Mesenchymal stem cell (in vitro differentiated cells and primary cell): ENCODE measurements at regions not wholly inside any gene's neighbourhood (a gene's known extent, or its start where the extent isn't known, plus 50 kb on each side); places are given as distances from the start of the nearest gene placed in this dataset.

Experiments used
- DNase-seq: peaks from one replicate; pipeline ENCODE4 v3.0.0-alpha.2; 2013
- H2AFZ ChIP-seq: one replicate; pipeline ENCODE4 v1.6.1; 2013; ENCODE audit warnings: low read depth, mild to moderate bottlenecking, control low read depth, inconsistent platforms, low read length, moderate library complexity
- H2AK5ac ChIP-seq: 2 replicates; pipeline ENCODE4 v1.6.1; 2013; ENCODE audit warnings: low read length, moderate library complexity, mild to moderate bottlenecking, inconsistent platforms; ENCODE audit not compliant: severe bottlenecking
- H2BK120ac ChIP-seq: one replicate; pipeline ENCODE4 v1.6.1; 2013; ENCODE audit warnings: low read depth, mild to moderate bottlenecking, inconsistent platforms, low read length, moderate library complexity
- H2BK12ac ChIP-seq, 2 experiments: one replicate each; pipeline ENCODE4 v1.6.1; 2013; ENCODE audit warnings: inconsistent platforms in 2 of 2, low read length in 2 of 2, mild to moderate bottlenecking in 2 of 2, moderate library complexity in 2 of 2, control low read depth in 1 of 2
- H2BK15ac ChIP-seq: one replicate; pipeline ENCODE4 v1.6.1; 2013; ENCODE audit warnings: mild to moderate bottlenecking, low read depth, inconsistent platforms; ENCODE audit not compliant: poor library complexity, severe bottlenecking
- H2BK5ac ChIP-seq: 2 replicates; pipeline ENCODE4 v1.6.1; 2013; ENCODE audit warnings: low read depth, mild to moderate bottlenecking, low read length, control low read depth, inconsistent platforms; ENCODE audit not compliant: poor library complexity, severe bottlenecking
- H3K14ac ChIP-seq, 2 experiments: one replicate each; pipeline ENCODE4 v1.6.1; 2013; ENCODE audit warnings: inconsistent platforms in 2 of 2, low read length in 2 of 2, control low read depth in 1 of 2, mild to moderate bottlenecking in 1 of 2, moderate library complexity in 1 of 2
- H3K18ac ChIP-seq, 2 experiments: one replicate each; pipeline ENCODE4 v1.6.1; 2013; ENCODE audit warnings: inconsistent platforms in 2 of 2, low read length in 2 of 2, control low read depth in 1 of 2, low read depth in 1 of 2, mild to moderate bottlenecking in 1 of 2
- H3K23ac ChIP-seq, 2 experiments: one replicate each; pipeline ENCODE4 v1.6.1; 2013; ENCODE audit warnings: inconsistent platforms in 2 of 2, low read length in 2 of 2, mild to moderate bottlenecking in 2 of 2, moderate library complexity in 2 of 2, control low read depth in 1 of 2
- H3K27ac ChIP-seq: 2 replicates; pipeline ENCODE4 v1.5.1; 2013; ENCODE audit warnings: mild to moderate bottlenecking, moderate library complexity, low read length, control low read depth, inconsistent platforms; ENCODE audit not compliant: poor library complexity, severe bottlenecking
- H3K27me3 ChIP-seq, 2 experiments: 2 replicates each; pipeline versions ENCODE4 v1.6.1 to v1.7.0; 2013; ENCODE audit warnings: low read length in 2 of 2, mild to moderate bottlenecking in 2 of 2, moderate library complexity in 2 of 2, control low read depth in 1 of 2, inconsistent platforms in 1 of 2; ENCODE audit not compliant: control insufficient read depth in 1 of 2, insufficient read depth in 1 of 2
- H3K36me3 ChIP-seq, 2 experiments: 2 replicates each; pipeline versions ENCODE4 v1.6.1 to v1.7.0; 2013; ENCODE audit warnings: low read length in 2 of 2, control low read depth in 1 of 2, inconsistent platforms in 1 of 2, low read depth in 1 of 2, mild to moderate bottlenecking in 1 of 2; ENCODE audit not compliant: insufficient read depth in 2 of 2, control insufficient read depth in 1 of 2
- H3K4ac ChIP-seq, 2 experiments: one replicate each; pipeline ENCODE4 v1.6.1; 2013; ENCODE audit warnings: inconsistent platforms in 2 of 2, low read length in 2 of 2, mild to moderate bottlenecking in 2 of 2, moderate library complexity in 2 of 2, control low read depth in 1 of 2, low read depth in 1 of 2
- H3K4me1 ChIP-seq: 2 replicates; pipeline ENCODE4 v1.6.1; 2013; ENCODE audit warnings: low read depth, low read length, control low read depth; ENCODE audit not compliant: control insufficient read depth, insufficient read depth
- H3K4me2 ChIP-seq: 2 replicates; pipeline ENCODE4 v1.6.1; 2013; ENCODE audit warnings: low read length, mild to moderate bottlenecking, inconsistent platforms; ENCODE audit not compliant: poor library complexity, severe bottlenecking
- H3K4me3 ChIP-seq, 2 experiments: 2 replicates each; pipeline versions ENCODE4 v1.5.1 to v1.7.0; 2013; ENCODE audit warnings: low read length in 2 of 2, mild to moderate bottlenecking in 2 of 2, control low read depth in 1 of 2, low read depth in 1 of 2; ENCODE audit not compliant: insufficient read depth in 1 of 2
- H3K79me1 ChIP-seq: replicated peaks from 2 replicates; pipeline ENCODE4 v1.6.1; 2013; ENCODE audit warnings: mild to moderate bottlenecking, control low read depth, low read length, inconsistent platforms; ENCODE audit not compliant: poor library complexity, severe bottlenecking
- H3K9ac ChIP-seq: 2 replicates; pipeline ENCODE4 v1.7.0; 2013; ENCODE audit warnings: mild to moderate bottlenecking, low read length, moderate library complexity
- H3K9me3 ChIP-seq: 2 replicates; pipeline ENCODE4 v1.7.0; 2013; ENCODE audit warnings: mild to moderate bottlenecking, low read length; ENCODE audit not compliant: control insufficient read depth
- H4K8ac ChIP-seq: one replicate; pipeline ENCODE4 v1.6.1; 2013; ENCODE audit warnings: inconsistent platforms, mild to moderate bottlenecking, low read length, moderate library complexity
- H4K91ac ChIP-seq: one replicate; pipeline ENCODE4 v1.6.1; 2013; ENCODE audit warnings: mild to moderate bottlenecking, low read length, inconsistent platforms
- WGBS: methylation state at CpG from one replicate; pipeline ENCODE4 v1.1.7; 2013; ENCODE audit warnings: mixed read lengths; 5-methylcytosine and 5-hydroxymethylcytosine counted together

DNA sequence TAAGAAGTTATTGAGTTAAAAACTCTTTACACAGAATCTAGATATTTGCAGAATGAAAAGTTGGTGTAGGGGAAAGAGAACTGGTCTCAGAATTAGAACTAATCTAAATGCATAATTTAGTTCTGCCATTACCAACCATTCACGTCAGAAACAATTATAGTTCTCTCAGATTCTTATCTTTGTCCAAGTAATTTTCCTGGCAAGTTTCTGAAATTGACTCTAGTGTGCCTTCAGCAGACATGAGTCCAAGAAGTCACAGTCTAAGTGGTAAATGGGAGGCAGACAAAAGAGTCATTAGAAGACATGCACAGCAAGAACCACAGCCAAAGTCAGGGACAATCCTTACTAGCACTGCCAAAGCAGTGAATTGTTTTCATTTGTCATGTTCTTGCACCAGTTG lies 1870.1 kb downstream of the LRRC4C start:
- no peak overlapping the region for H4K91ac ChIP-seq
- no peak overlapping the region for H3K27ac ChIP-seq
- H3K4me3 ChIP-seq = no peak overlapping the region
- no peaks in the 10 kb centered on the region for H3K4me1 ChIP-seq
- DNase-seq = no peak
- no peak overlapping the region for H2AFZ ChIP-seq
- no peak overlapping the region for H2AK5ac ChIP-seq
- no peak overlapping the region for H3K9ac ChIP-seq
- no peak overlapping the region for H2BK120ac ChIP-seq
- WGBS = 86% methylated on average over 1 of the region's 1 CpG
- H3K4me2 ChIP-seq = no peak overlapping the region
- no peak overlapping the region for H3K14ac ChIP-seq
- no peak overlapping the region for H4K8ac ChIP-seq
- H2BK15ac ChIP-seq = no peak overlapping the region
- no peaks in the 10 kb centered on the region for H3K79me1 ChIP-seq
- H3K36me3 ChIP-seq = no peaks in the 10 kb centered on the region
- H2BK5ac ChIP-seq = no peak overlapping the region
- no peak overlapping the region for H3K18ac ChIP-seq
- no peak overlapping the region for H2BK12ac ChIP-seq
- H3K4ac ChIP-seq = no peak overlapping the region
- H3K23ac ChIP-seq = no peak overlapping the region
- H3K27me3 ChIP-seq = no peaks in the 10 kb centered on the region
- H3K9me3 ChIP-seq = no peaks in the 10 kb centered on the region

DNA sequence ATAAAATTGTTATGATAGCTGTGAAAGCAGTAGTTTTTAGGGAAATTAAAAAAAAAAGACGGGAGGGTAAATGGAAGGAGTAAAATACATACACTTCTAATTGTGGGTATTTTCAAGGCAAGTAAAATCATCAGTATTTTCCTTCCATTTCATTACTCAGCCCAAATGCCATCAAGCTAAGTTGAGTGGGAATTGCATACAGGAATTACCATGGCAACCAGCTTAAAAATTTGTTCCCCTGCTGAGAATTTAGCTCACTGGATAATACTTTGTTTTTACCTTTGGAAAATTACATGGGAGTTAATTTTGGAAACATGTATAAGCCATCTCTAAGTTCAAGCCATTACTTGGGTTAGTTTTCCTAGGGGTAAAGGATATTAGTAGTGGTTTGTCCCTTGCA lies 1873.4 kb downstream of the LRRC4C start:
- Histone ChIP-seq H3K27ac (no peak overlapping the region), H2BK120ac (no peak overlapping the region), H3K27me3 (no peaks in the 10 kb centered on the region), H3K4me1 (no peaks in the 10 kb centered on the region), H4K91ac (no peak overlapping the region), H2AK5ac (no peak overlapping the region), H2BK12ac (no peak overlapping the region), H3K4me2 (no peak overlapping the region), H3K36me3 (no peaks in the 10 kb centered on the region), H3K18ac (no peak overlapping the region), H3K4me3 (no peak overlapping the region), H2AFZ (no peak overlapping the region), H3K14ac (no peak overlapping the region), H2BK5ac (no peak overlapping the region), H3K79me1 (no peaks in the 10 kb centered on the region), H2BK15ac (no peak overlapping the region), H3K23ac (no peak overlapping the region), H3K4ac (no peak overlapping the region), H4K8ac (no peak overlapping the region), H3K9me3 (no peaks in the 10 kb centered on the region), H3K9ac (no peak overlapping the region)
- DNase-seq = no peak
- WGBS = 67% methylated on average over 1 of the region's 1 CpG

DNA sequence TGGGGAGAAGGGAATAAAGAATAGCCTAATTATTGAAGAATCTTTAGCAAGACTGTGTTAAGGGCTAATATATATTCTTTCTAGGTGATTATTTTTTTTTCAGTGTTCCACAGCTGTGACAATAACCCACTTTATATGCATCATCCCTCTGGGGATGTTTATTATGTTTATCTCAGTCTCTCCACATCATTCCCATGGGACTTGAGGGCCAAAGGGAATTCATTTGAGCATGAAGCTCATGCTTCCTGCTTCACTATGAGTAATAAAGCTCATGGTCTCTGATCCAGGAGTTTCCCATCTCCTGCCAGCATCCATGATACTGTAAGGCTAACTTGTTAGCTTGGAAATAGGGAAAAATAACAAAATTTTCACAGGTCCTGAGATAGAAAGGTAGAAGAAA lies 1888.4 kb downstream of the LRRC4C start:
- no peaks in the 10 kb centered on the region for H3K27me3 ChIP-seq
- no peak overlapping the region for H4K8ac ChIP-seq
- H3K4me1 ChIP-seq = no peaks in the 10 kb centered on the region

DNA sequence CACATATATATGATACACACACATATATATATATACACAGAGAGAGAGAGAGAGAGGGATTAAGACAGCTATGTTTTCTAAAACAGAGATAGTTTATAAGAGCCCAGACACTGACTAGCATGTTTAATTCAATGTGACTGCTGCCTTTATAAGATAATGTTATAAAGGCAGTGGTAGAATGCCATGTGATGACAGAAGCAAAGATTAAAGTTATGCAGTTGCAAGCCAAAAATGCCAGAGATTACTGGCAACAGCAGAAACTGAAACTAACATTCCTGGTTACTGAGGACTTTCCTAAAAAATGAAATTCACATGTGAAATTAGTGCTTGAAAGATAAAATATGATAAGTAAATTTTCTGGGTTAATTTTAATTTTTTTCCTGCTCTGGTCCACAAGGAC lies 1888.9 kb downstream of the LRRC4C start:
- Histone ChIP-seq H3K27me3 (no peaks in the 10 kb centered on the region), H3K23ac (no peak overlapping the region), H2BK15ac (no peak overlapping the region), H4K8ac (no peak overlapping the region), H3K79me1 (no peaks in the 10 kb centered on the region), H2BK12ac (no peak overlapping the region), H3K18ac (no peak overlapping the region), H3K9me3 (peaks cover 2% of the 10 kb centered on the region), H3K27ac (no peak overlapping the region), H2BK120ac (no peak overlapping the region), H3K4me3 (no peak overlapping the region), H2BK5ac (no peak overlapping the region), H3K9ac (no peak overlapping the region), H3K14ac (no peak overlapping the region), H3K4me1 (no peaks in the 10 kb centered on the region), H3K4me2 (no peak overlapping the region), H2AK5ac (no peak overlapping the region), H3K4ac (no peak overlapping the region), H4K91ac (no peak overlapping the region), H2AFZ (no peak overlapping the region), H3K36me3 (no peaks in the 10 kb centered on the region)
- peak; percentile 15 for DNase-seq

More for the DNA sequence above, 1888.4 kb downstream of the LRRC4C start:
- H3K18ac ChIP-seq = no peak overlapping the region
- H2BK120ac ChIP-seq = no peak overlapping the region
- no peak overlapping the region for H2BK15ac ChIP-seq
- H3K79me1 ChIP-seq = no peaks in the 10 kb centered on the region
- H2AK5ac ChIP-seq = no peak overlapping the region
- H3K4me3 ChIP-seq = no peak overlapping the region
- no peak overlapping the region for H3K27ac ChIP-seq
- H3K23ac ChIP-seq = no peak overlapping the region
- DNase-seq = peak; percentile 20
- no peak overlapping the region for H3K9ac ChIP-seq
- no peaks in the 10 kb centered on the region for H3K36me3 ChIP-seq
- no peak overlapping the region for H2AFZ ChIP-seq
- no peak overlapping the region for H3K4me2 ChIP-seq
- no peak overlapping the region for H2BK12ac ChIP-seq
- H3K9me3 ChIP-seq = no peaks in the 10 kb centered on the region
- H4K91ac ChIP-seq = no peak overlapping the region
- no peak overlapping the region for H2BK5ac ChIP-seq
- H3K14ac ChIP-seq = no peak overlapping the region
- H3K4ac ChIP-seq = no peak overlapping the region
